Dendritic cell treated with granulocyte-macrophage colony-stimulating factor and Interleukin-4, amounts not matched to agents 40 ng/mL and 50 ng/mL, for 4 days (primary cell): ENCODE measurements at regions not wholly inside any gene's neighbourhood (a gene's known extent, or its start where the extent isn't known, plus 50 kb on each side); places are given as distances from the start of the nearest gene placed in this dataset.

Source experiments
- H3K27ac Mint-ChIP-seq: one replicate; pipeline ENCODE4 v1.8.0; 2022; ENCODE audit warnings: mild to moderate bottlenecking, mixed read lengths
- H3K27me3 Mint-ChIP-seq: one replicate; pipeline ENCODE4 v1.8.0; 2022; ENCODE audit warnings: mild to moderate bottlenecking, mixed read lengths
- H3K36me3 Mint-ChIP-seq: one replicate; pipeline ENCODE4 v1.8.0; 2022; ENCODE audit warnings: low read depth, mixed read lengths
- H3K4me1 Mint-ChIP-seq: one replicate; pipeline ENCODE4 v1.8.0; 2022; ENCODE audit warnings: low read depth, mixed read lengths
- H3K4me3 Mint-ChIP-seq: one replicate; pipeline ENCODE4 v1.8.0; 2022; ENCODE audit warnings: mild to moderate bottlenecking, moderate library complexity, mixed read lengths
- H3K9me3 Mint-ChIP-seq: one replicate; pipeline ENCODE4 v1.8.0; 2022; ENCODE audit warnings: mixed read lengths
- intact Hi-C: fragments of 100-400 bp; cut with micrococcal nuclease; formaldehyde crosslinking; loops from one replicate; pipeline ENCODE4 v1.15.0; 2022

- H3K27ac Mint-ChIP-seq: no peak overlapping the region
- no peaks in the 10 kb centered on the region for H3K36me3 Mint-ChIP-seq
- H3K4me1 Mint-ChIP-seq: no peaks in the 10 kb centered on the region
- intact Hi-C loops: no loop called here
- H3K4me3 Mint-ChIP-seq: no peak overlapping the region
- H3K27me3 Mint-ChIP-seq: peaks cover 6% of the 10 kb centered on the region
- H3K9me3 Mint-ChIP-seq: peaks cover 9% of the 10 kb centered on the region
Observed at GRCh38 chr6:148602136-148602535, 144.7 kb upstream of the UST start.

- H3K27me3 Mint-ChIP-seq: peaks cover 2% of the 10 kb centered on the region
- no peaks in the 10 kb centered on the region for H3K36me3 Mint-ChIP-seq
- intact Hi-C loops: loop anchor here (5.0 kb wide), 1 partner anchor 46 kb away; no protein-coding TSS in a partner anchor
Observed at GRCh38 chr6:148608199-148608951, 138.5 kb upstream of the UST start.

GRCh38 chr6:148611213-148611612 is 135.6 kb upstream of the UST start:
- Mint-ChIP-seq H3K9me3 (no peaks in the 10 kb centered on the region), H3K4me1 (peaks cover 14% of the 10 kb centered on the region), H3K4me3 (no peak overlapping the region), H3K27me3 (peaks cover 3% of the 10 kb centered on the region), H3K36me3 (no peaks in the 10 kb centered on the region), H3K27ac (no peak overlapping the region)
- intact Hi-C loops: no loop called here

More at GRCh38 chr6:148608199-148608951, 138.5 kb upstream of the UST start:
- Mint-ChIP-seq H3K27ac (no peak overlapping the region), H3K4me1 (peaks cover 14% of the 10 kb centered on the region), H3K4me3 (no peak overlapping the region), H3K9me3 (no peaks in the 10 kb centered on the region)

- Mint-ChIP-seq H3K36me3 (no peaks in the 10 kb centered on the region), H3K4me3 (no peak overlapping the region), H3K4me1 (peaks cover 14% of the 10 kb centered on the region), H3K9me3 (no peaks in the 10 kb centered on the region), H3K27ac (no peak overlapping the region), H3K27me3 (peaks cover 4% of the 10 kb centered on the region)
- intact Hi-C loops: no loop called here
Observed at GRCh38 chr6:148612043-148612442, 134.8 kb upstream of the UST start.

- no peaks in the 10 kb centered on the region for H3K9me3 Mint-ChIP-seq
- H3K27me3 Mint-ChIP-seq: peaks cover 9% of the 10 kb centered on the region
- peaks cover 24% of the 10 kb centered on the region for H3K4me1 Mint-ChIP-seq
- no peaks in the 10 kb centered on the region for H3K36me3 Mint-ChIP-seq
- no peak overlapping the region for H3K4me3 Mint-ChIP-seq
- intact Hi-C loops: no loop called here
- no peak overlapping the region for H3K27ac Mint-ChIP-seq
Observed at GRCh38 chr6:148614602-148615001, 132.2 kb upstream of the UST start.

GRCh38 chr6:148616841-148617240 is 130.0 kb upstream of the UST start:
- H3K4me3 Mint-ChIP-seq: no peak overlapping the region
- no peaks in the 10 kb centered on the region for H3K36me3 Mint-ChIP-seq
- intact Hi-C loops: no loop called here
- peaks cover 33% of the 10 kb centered on the region for H3K4me1 Mint-ChIP-seq
- peaks cover 11% of the 10 kb centered on the region for H3K27me3 Mint-ChIP-seq
- H3K9me3 Mint-ChIP-seq: no peaks in the 10 kb centered on the region
- no peak overlapping the region for H3K27ac Mint-ChIP-seq

- Mint-ChIP-seq H3K27ac (no peak overlapping the region), H3K27me3 (peaks cover 11% of the 10 kb centered on the region), H3K36me3 (no peaks in the 10 kb centered on the region), H3K4me3 (no peak overlapping the region), H3K4me1 (peaks cover 26% of the 10 kb centered on the region), H3K9me3 (no peaks in the 10 kb centered on the region)
- intact Hi-C loops: no loop called here
Observed at GRCh38 chr6:148617530-148617929, 129.3 kb upstream of the UST start.

GRCh38 chr6:148619891-148620290 is 126.9 kb upstream of the UST start:
- H3K4me1 Mint-ChIP-seq: peaks cover 45% of the 10 kb centered on the region
- no peaks in the 10 kb centered on the region for H3K36me3 Mint-ChIP-seq
- no peaks in the 10 kb centered on the region for H3K9me3 Mint-ChIP-seq
- intact Hi-C loops: no loop called here
- H3K27ac Mint-ChIP-seq: peak overlapping the region; percentile 8
- no peak overlapping the region for H3K4me3 Mint-ChIP-seq
- peaks cover 8% of the 10 kb centered on the region for H3K27me3 Mint-ChIP-seq

GRCh38 chr6:148620579-148621298 is 126.1 kb upstream of the UST start:
- H3K27me3 Mint-ChIP-seq: peaks cover 8% of the 10 kb centered on the region
- no peaks in the 10 kb centered on the region for H3K9me3 Mint-ChIP-seq
- no peaks in the 10 kb centered on the region for H3K36me3 Mint-ChIP-seq
- H3K4me3 Mint-ChIP-seq: no peak overlapping the region
- intact Hi-C loops: no loop called here
- peaks cover 45% of the 10 kb centered on the region for H3K4me1 Mint-ChIP-seq
- H3K27ac Mint-ChIP-seq: peak overlapping the region; percentile 71

- intact Hi-C loops: no loop called here
- Mint-ChIP-seq H3K4me1 (peaks cover 33% of the 10 kb centered on the region), H3K27ac (no peak overlapping the region), H3K9me3 (no peaks in the 10 kb centered on the region), H3K4me3 (no peak overlapping the region), H3K27me3 (peaks cover 8% of the 10 kb centered on the region), H3K36me3 (no peaks in the 10 kb centered on the region)
Observed at GRCh38 chr6:148625609-148626008, 121.2 kb upstream of the UST start.

GRCh38 chr6:148628251-148628650 is 118.6 kb upstream of the UST start:
- Mint-ChIP-seq H3K27ac (no peak overlapping the region), H3K9me3 (no peaks in the 10 kb centered on the region), H3K36me3 (no peaks in the 10 kb centered on the region), H3K4me1 (peaks cover 24% of the 10 kb centered on the region), H3K4me3 (no peak overlapping the region), H3K27me3 (peaks cover 6% of the 10 kb centered on the region)
- intact Hi-C loops: no loop called here

- Mint-ChIP-seq H3K4me1 (peaks cover 15% of the 10 kb centered on the region), H3K27me3 (peaks cover 6% of the 10 kb centered on the region), H3K36me3 (no peaks in the 10 kb centered on the region), H3K9me3 (no peaks in the 10 kb centered on the region), H3K27ac (no peak overlapping the region), H3K4me3 (no peak overlapping the region)
- intact Hi-C loops: no loop called here
Observed at GRCh38 chr6:148629181-148629580, 117.6 kb upstream of the UST start.

GRCh38 chr6:148629592-148630465 is 117.0 kb upstream of the UST start:
- Mint-ChIP-seq H3K36me3 (no peaks in the 10 kb centered on the region), H3K27ac (no peak overlapping the region), H3K27me3 (peaks cover 6% of the 10 kb centered on the region), H3K4me3 (no peak overlapping the region), H3K4me1 (peaks cover 9% of the 10 kb centered on the region), H3K9me3 (no peaks in the 10 kb centered on the region)
- intact Hi-C loops: no loop called here
